ENCODE measurements at regions not wholly inside any gene's neighbourhood (a gene's known extent, or its start where the extent isn't known, plus 50 kb on each side); places are given as distances from the start of the nearest gene placed in this dataset.
"Not testable (repeated sequence)": the region's sequence is repeated elsewhere in the genome, so short reads cannot be mapped to it uniquely, and the experiment has no call there.

- TF ChIP-seq ZNF248 (tag by site-specific recombination; IDR thresholded peaks at IDR 0.05); ZBTB10 (tag by site-specific recombination; IDR thresholded peaks at IDR 0.05); ZNF2 (tag by site-specific recombination; IDR thresholded peaks at IDR 0.05); ZNF704 (tag by site-specific recombination; IDR thresholded peaks at IDR 0.05); ZNF138 (tag by site-specific recombination; IDR thresholded peaks at IDR 0.05; ENCODE audit: borderline replicate concordance); GLI2 (tag by site-specific recombination; IDR thresholded peaks at IDR 0.05; ENCODE audit: borderline replicate concordance, low read depth); ZNF24 (tag by site-specific recombination; IDR thresholded peaks at IDR 0.05); ZNF366 (tag by site-specific recombination; conservative IDR thresholded peaks at IDR 0.05); ZNF473 (tag by site-specific recombination; IDR thresholded peaks at IDR 0.05); ZNF664 (tag by site-specific recombination; IDR thresholded peaks at IDR 0.05); ZNF10 (tag by site-specific recombination; IDR thresholded peaks at IDR 0.05); CTCF (tag by site-specific recombination; IDR thresholded peaks at IDR 0.05); ZNF777 (tag by site-specific recombination; IDR thresholded peaks at IDR 0.05; ENCODE audit: borderline replicate concordance): not testable (repeated sequence)
- TF ChIP-seq, protein P1, sequence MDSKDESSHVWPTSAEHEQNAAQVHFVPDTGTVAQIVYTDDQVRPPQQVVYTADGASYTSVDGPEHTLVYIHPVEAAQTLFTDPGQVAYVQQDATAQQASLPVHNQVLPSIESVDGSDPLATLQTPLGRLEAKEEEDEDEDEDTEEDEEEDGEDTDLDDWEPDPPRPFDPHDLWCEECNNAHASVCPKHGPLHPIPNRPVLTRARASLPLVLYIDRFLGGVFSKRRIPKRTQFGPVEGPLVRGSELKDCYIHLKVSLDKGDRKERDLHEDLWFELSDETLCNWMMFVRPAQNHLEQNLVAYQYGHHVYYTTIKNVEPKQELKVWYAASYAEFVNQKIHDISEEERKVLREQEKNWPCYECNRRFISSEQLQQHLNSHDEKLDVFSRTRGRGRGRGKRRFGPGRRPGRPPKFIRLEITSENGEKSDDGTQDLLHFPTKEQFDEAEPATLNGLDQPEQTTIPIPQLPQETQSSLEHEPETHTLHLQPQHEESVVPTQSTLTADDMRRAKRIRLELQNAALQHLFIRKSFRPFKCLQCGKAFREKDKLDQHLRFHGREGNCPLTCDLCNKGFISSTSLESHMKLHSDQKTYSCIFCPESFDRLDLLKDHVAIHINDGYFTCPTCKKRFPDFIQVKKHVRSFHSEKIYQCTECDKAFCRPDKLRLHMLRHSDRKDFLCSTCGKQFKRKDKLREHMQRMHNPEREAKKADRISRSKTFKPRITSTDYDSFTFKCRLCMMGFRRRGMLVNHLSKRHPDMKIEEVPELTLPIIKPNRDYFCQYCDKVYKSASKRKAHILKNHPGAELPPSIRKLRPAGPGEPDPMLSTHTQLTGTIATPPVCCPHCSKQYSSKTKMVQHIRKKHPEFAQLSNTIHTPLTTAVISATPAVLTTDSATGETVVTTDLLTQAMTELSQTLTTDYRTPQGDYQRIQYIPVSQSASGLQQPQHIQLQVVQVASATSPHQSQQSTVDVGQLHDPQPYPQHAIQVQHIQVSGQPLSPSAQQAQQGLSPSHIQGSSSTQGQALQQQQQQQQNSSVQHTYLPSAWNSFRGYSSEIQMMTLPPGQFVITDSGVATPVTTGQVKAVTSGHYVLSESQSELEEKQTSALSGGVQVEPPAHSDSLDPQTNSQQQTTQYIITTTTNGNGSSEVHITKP (tag by site-specific recombination; IDR thresholded peaks at IDR 0.05), result not testable (repeated sequence)
Observed at GRCh38 chr1:161444725-161445124, 60.5 kb upstream of the FCGR2A start.

All from HEK293 (cell line).